ENCODE measurements at regions not wholly inside any gene's neighbourhood (a gene's known extent, or its start where the extent isn't known, plus 50 kb on each side); places are given as distances from the start of the nearest gene placed in this dataset.
"Not testable (repeated sequence)": the region's sequence is repeated elsewhere in the genome, so short reads cannot be mapped to it uniquely, and the experiment has no call there.

GRCh38 chr16:15234702-15235101 lies 140.6 kb upstream of the RRN3 start:
- not testable (repeated sequence) for TF ChIP-seq EZH2 (IDR thresholded peaks at IDR 0.05; ENCODE audit: borderline replicate concordance, low read depth, low read length, severe bottlenecking); CTCF (IDR thresholded peaks at IDR 0.05; ENCODE audit: borderline replicate concordance, extremely low read depth, low read length, poor library complexity, severe bottlenecking)
